ENCODE measurements at regions not wholly inside any gene's neighbourhood (a gene's known extent, or its start where the extent isn't known, plus 50 kb on each side); places are given as distances from the start of the nearest gene placed in this dataset.

DNA sequence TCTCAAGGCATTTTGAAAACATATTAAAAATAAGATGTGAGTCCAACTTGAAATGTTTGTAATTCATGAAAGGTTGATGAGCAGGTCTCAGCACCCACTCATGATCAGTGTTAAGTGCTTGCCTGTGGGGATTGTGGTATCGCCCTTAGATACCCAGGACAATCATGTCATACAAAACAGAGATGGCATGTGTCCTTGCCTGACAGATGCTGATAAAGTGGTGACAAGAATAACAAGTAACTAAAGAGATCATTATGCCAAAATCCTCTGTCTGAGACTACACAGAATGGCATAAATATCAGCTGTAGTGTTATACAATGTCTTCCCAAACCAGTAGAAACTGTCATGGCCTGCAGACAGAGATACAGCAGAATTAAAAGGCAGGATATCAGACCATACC lies 930.3 kb downstream of the SUCLG1 start:
- no peak for DNase-seq
- no peaks in the 10 kb centered on the region for H3K27me3 ChIP-seq (ENCODE audit: low read depth)
- H3K27ac ChIP-seq (replicated peaks): no peak overlapping the region
- H3K36me3 ChIP-seq: no peaks in the 10 kb centered on the region
- TF ChIP-seq CTCF (IDR thresholded peaks at IDR 0.05; ENCODE audit: borderline replicate concordance): no peak
- H3K9me3 ChIP-seq (replicated peaks): no peaks in the 10 kb centered on the region
- H3K4me1 ChIP-seq: no peaks in the 10 kb centered on the region
- no peak overlapping the region for H3K4me3 ChIP-seq
- intact Hi-C loops (cut with micrococcal nuclease): no loop called here

- no peaks in the 10 kb centered on the region for H3K27me3 ChIP-seq (ENCODE audit: low read depth)
- H3K4me1 ChIP-seq: no peaks in the 10 kb centered on the region
- peaks cover 7% of the 10 kb centered on the region for H3K9me3 ChIP-seq (replicated peaks)
- no peaks in the 10 kb centered on the region for H3K36me3 ChIP-seq
- no peak for TF ChIP-seq CTCF (IDR thresholded peaks at IDR 0.05; ENCODE audit: borderline replicate concordance)
- intact Hi-C loops (cut with micrococcal nuclease): no loop called here
- DNase-seq: no peak
- no peak overlapping the region for H3K27ac ChIP-seq (replicated peaks)
- H3K4me3 ChIP-seq: no peak overlapping the region
Measured at GRCh38 chr2:83522891-83523493, 936.1 kb downstream of the SUCLG1 start.

DNA sequence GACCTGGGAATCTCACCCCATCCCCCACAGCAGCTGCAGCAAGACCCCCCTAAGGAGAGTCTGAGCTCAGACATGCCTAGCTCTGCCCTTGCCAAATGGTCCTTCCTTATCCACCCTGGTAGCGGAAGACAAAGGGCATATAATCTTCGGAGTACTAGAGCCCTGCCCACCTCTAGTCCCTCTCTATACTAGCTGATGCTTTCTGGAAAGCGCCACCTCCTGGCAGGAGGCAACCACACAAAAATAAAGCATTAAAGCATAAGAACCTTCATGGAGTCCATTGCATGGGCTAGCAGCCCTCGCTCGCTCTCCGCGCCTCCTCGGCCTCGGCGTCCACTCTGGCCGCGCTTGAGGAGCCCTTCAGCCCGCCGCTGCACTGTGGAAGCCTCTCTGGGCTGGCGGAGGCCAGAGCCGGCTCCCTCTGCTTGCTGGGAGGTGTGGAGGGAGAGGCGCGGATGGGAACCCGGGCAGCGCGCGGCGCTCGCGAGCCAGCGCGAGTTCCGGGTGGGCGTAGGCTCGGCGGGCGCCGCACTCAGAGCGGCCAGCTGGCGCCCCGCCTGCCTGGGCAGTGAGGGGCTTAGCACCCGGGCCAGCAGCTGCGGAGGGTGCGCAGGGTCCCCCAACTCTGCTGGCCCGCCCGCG lies 941.2 kb downstream of the SUCLG1 start:
- Histone ChIP-seq H3K27ac (replicated peaks) (no peak overlapping the region), H3K4me3 (no peak overlapping the region), H3K4me1 (no peaks in the 10 kb centered on the region), H3K9me3 (replicated peaks) (peaks cover 11% of the 10 kb centered on the region), H3K27me3 (ENCODE audit: low read depth) (no peaks in the 10 kb centered on the region), H3K36me3 (no peaks in the 10 kb centered on the region)
- intact Hi-C loops (cut with micrococcal nuclease): no loop called here
- DNase-seq: no peak
- TF ChIP-seq CTCF (IDR thresholded peaks at IDR 0.05; ENCODE audit: borderline replicate concordance): no peak

DNA sequence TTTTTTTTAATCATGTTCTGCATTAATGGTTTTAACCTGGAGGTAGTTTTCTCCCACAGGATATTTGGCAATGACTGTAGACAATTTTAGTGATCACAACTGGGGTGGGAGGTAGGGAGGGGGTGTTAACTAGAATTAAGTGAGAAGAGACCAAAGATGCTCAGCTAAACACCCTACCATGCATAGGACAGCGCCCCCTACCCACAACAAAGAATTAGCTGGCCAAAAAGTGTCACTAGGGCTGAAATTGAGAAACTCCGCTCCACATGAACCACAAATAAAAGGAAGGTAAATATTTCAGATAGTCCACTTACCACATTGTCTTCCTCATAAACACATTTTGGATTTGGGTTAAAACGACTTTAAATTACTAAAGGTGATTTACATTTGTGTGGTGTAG lies 942.6 kb downstream of the SUCLG1 start:
- intact Hi-C loops (cut with micrococcal nuclease): no loop called here
- H3K9me3 ChIP-seq (replicated peaks): peaks cover 11% of the 10 kb centered on the region
- no peaks in the 10 kb centered on the region for H3K27me3 ChIP-seq (ENCODE audit: low read depth)
- H3K4me3 ChIP-seq: no peak overlapping the region
- TF ChIP-seq CTCF (IDR thresholded peaks at IDR 0.05; ENCODE audit: borderline replicate concordance): no peak
- H3K4me1 ChIP-seq: no peaks in the 10 kb centered on the region
- DNase-seq: no peak
- no peak overlapping the region for H3K27ac ChIP-seq (replicated peaks)
- no peaks in the 10 kb centered on the region for H3K36me3 ChIP-seq

DNA sequence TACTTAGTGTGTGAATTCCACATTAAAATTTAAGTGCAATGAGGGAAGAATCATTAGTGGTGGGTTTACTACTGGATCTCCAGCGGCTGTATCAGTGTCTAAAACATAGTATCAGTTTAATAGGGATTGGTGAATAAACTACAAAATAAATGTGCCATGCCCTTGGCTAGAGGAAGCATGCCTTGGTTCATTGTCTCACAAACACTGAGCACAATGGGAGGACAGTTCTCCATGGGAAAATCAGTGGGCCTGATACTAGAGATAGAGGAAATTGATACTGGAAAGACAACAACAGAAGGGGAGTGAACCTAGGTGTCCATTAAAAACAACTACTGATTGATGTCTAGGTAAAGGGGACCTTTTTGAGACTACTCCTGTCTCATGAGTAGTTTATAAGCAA lies 971.6 kb downstream of the SUCLG1 start:
- TF ChIP-seq CTCF (IDR thresholded peaks at IDR 0.05; ENCODE audit: borderline replicate concordance): no peak
- no peak for DNase-seq

More for the DNA sequence above, 971.6 kb downstream of the SUCLG1 start:
- no peaks in the 10 kb centered on the region for H3K36me3 ChIP-seq
- H3K4me1 ChIP-seq: no peaks in the 10 kb centered on the region
- no peak overlapping the region for H3K4me3 ChIP-seq
- intact Hi-C loops (cut with micrococcal nuclease): no loop called here
- no peaks in the 10 kb centered on the region for H3K27me3 ChIP-seq (ENCODE audit: low read depth)
- H3K9me3 ChIP-seq (replicated peaks): peaks cover 17% of the 10 kb centered on the region
- H3K27ac ChIP-seq (replicated peaks): no peak overlapping the region

Data from left ventricle myocardium inferior (tissue), 1 donor.